ENCODE measurements at regions not wholly inside any gene's neighbourhood (a gene's known extent, or its start where the extent isn't known, plus 50 kb on each side); places are given as distances from the start of the nearest gene placed in this dataset.

DNA sequence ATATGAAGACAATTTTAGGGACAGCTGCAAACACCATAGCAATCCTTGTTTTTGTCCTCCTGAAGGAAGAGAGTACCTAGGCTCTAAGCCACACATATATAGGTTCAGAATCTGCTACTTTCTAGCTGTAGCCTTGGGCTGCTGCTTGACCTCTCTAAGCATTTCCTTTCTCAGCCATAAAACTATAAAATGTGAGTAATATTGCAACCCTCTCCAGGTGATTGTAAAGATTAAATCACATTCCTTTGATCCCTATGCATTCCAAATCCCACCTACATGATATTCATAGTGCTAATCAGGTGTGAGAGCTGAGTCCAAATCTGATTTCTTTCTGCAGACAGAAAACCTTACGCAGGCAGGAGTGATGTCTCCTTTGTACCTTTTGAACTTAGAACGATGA lies 913.5 kb downstream of the VRK1 start:
- TF ChIP-seq FOXM1 (IDR thresholded peaks at IDR 0.05; ENCODE audit: borderline replicate concordance, low read depth) (no peak), TCF12 (IDR thresholded peaks at IDR 0.05; ENCODE audit: low read depth) (no peak), CREB1 (IDR thresholded peaks at IDR 0.05; ENCODE audit: low read depth) (no peak), TAF1 (IDR thresholded peaks at IDR 0.05; ENCODE audit: low read depth) (no peak), EP300 (IDR thresholded peaks at IDR 0.05; ENCODE audit: borderline replicate concordance) (no peak), ZBTB7A (IDR thresholded peaks at IDR 0.05; ENCODE audit: low read depth) (no peak), NFIC (IDR thresholded peaks at IDR 0.05) (no peak), CEBPB (IDR thresholded peaks at IDR 0.05) (no peak), YY1 (IDR thresholded peaks at IDR 0.05; ENCODE audit: low read depth) (no peak), EGR1 (IDR thresholded peaks at IDR 0.05) (no peak), RAD21 (IDR thresholded peaks at IDR 0.05; ENCODE audit: low read depth) (no peak), TEAD4 (IDR thresholded peaks at IDR 0.05) (no peak)
- TF ChIP-seq, protein P1, sequence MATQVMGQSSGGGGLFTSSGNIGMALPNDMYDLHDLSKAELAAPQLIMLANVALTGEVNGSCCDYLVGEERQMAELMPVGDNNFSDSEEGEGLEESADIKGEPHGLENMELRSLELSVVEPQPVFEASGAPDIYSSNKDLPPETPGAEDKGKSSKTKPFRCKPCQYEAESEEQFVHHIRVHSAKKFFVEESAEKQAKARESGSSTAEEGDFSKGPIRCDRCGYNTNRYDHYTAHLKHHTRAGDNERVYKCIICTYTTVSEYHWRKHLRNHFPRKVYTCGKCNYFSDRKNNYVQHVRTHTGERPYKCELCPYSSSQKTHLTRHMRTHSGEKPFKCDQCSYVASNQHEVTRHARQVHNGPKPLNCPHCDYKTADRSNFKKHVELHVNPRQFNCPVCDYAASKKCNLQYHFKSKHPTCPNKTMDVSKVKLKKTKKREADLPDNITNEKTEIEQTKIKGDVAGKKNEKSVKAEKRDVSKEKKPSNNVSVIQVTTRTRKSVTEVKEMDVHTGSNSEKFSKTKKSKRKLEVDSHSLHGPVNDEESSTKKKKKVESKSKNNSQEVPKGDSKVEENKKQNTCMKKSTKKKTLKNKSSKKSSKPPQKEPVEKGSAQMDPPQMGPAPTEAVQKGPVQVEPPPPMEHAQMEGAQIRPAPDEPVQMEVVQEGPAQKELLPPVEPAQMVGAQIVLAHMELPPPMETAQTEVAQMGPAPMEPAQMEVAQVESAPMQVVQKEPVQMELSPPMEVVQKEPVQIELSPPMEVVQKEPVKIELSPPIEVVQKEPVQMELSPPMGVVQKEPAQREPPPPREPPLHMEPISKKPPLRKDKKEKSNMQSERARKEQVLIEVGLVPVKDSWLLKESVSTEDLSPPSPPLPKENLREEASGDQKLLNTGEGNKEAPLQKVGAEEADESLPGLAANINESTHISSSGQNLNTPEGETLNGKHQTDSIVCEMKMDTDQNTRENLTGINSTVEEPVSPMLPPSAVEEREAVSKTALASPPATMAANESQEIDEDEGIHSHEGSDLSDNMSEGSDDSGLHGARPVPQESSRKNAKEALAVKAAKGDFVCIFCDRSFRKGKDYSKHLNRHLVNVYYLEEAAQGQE (IDR thresholded peaks at IDR 0.05; ENCODE audit: low read depth) = no peak
- TF ChIP-seq, protein P2, sequence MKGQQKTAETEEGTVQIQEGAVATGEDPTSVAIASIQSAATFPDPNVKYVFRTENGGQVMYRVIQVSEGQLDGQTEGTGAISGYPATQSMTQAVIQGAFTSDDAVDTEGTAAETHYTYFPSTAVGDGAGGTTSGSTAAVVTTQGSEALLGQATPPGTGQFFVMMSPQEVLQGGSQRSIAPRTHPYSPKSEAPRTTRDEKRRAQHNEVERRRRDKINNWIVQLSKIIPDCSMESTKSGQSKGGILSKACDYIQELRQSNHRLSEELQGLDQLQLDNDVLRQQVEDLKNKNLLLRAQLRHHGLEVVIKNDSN (IDR thresholded peaks at IDR 0.05) = no peak
- TF ChIP-seq, protein P3, sequence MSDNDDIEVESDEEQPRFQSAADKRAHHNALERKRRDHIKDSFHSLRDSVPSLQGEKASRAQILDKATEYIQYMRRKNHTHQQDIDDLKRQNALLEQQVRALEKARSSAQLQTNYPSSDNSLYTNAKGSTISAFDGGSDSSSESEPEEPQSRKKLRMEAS (IDR thresholded peaks at IDR 0.05) = no peak

DNA sequence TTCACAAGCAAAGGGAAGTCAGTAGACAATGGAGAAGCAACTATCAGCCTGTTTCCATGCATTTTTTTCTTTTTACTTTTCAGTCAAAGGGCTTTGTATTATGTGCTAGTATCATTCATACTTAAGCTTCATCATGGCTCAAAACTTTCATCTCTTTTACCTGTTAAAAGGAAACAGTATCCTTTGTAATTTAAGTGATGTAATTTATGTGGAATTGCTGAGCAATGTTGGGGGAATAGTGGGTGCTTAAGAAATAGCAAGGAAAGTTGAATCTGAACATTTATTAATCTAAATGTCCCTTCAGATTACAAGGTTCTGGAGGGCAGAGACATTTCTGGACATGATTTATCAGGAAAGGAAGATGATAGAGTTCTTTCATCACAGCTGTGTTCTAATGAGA lies 915.3 kb downstream of the VRK1 start:
- TF ChIP-seq EP300 (IDR thresholded peaks at IDR 0.05; ENCODE audit: borderline replicate concordance) (no peak), EGR1 (IDR thresholded peaks at IDR 0.05) (no peak), CREB1 (IDR thresholded peaks at IDR 0.05; ENCODE audit: low read depth) (no peak), TAF1 (IDR thresholded peaks at IDR 0.05; ENCODE audit: low read depth) (no peak), ZBTB7A (IDR thresholded peaks at IDR 0.05; ENCODE audit: low read depth) (no peak), TEAD4 (IDR thresholded peaks at IDR 0.05) (no peak), RAD21 (IDR thresholded peaks at IDR 0.05; ENCODE audit: low read depth) (no peak), NFIC (IDR thresholded peaks at IDR 0.05) (no peak), YY1 (IDR thresholded peaks at IDR 0.05; ENCODE audit: low read depth) (no peak)
- TF ChIP-seq, protein P1 (IDR thresholded peaks at IDR 0.05; ENCODE audit: low read depth) = no peak
- TF ChIP-seq, protein P2 (IDR thresholded peaks at IDR 0.05) = no peak
- TF ChIP-seq, protein P3 (IDR thresholded peaks at IDR 0.05) = no peak

DNA sequence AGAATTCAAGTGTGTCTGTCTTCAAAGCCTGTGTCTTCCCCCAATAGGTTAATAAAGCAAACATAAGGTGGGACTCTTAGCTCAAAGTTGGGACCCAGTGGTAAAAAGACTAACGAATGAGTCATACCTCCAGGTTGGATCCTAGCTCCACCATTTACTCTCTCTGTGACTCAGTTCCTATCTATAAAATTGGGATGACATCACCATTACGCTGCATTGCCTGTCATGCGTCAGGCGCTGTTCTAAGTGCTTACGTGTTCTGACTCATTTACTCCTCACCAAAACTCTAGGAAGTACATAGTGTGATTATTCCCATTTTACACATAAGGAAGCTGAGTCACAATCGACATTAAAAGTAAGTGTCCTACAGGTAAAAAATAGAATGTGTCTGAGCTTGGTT lies 915.8 kb downstream of the VRK1 start:
- TF ChIP-seq FOXM1 (IDR thresholded peaks at IDR 0.05; ENCODE audit: borderline replicate concordance, low read depth) (no peak), TEAD4 (IDR thresholded peaks at IDR 0.05) (no peak), RAD21 (IDR thresholded peaks at IDR 0.05; ENCODE audit: low read depth) (no peak), EGR1 (IDR thresholded peaks at IDR 0.05) (no peak), TAF1 (IDR thresholded peaks at IDR 0.05; ENCODE audit: low read depth) (no peak), ZBTB7A (IDR thresholded peaks at IDR 0.05; ENCODE audit: low read depth) (no peak), TCF12 (IDR thresholded peaks at IDR 0.05; ENCODE audit: low read depth) (no peak), CEBPB (IDR thresholded peaks at IDR 0.05) (no peak), CREB1 (IDR thresholded peaks at IDR 0.05; ENCODE audit: low read depth) (no peak), YY1 (IDR thresholded peaks at IDR 0.05; ENCODE audit: low read depth) (no peak), NFIC (IDR thresholded peaks at IDR 0.05) (no peak), EP300 (IDR thresholded peaks at IDR 0.05; ENCODE audit: borderline replicate concordance) (no peak)
- TF ChIP-seq, protein P2 (IDR thresholded peaks at IDR 0.05) = no peak
- TF ChIP-seq, protein P3 (IDR thresholded peaks at IDR 0.05) = no peak
- TF ChIP-seq, protein P1 (IDR thresholded peaks at IDR 0.05; ENCODE audit: low read depth) = no peak
